ENCODE measurements at regions not wholly inside any gene's neighbourhood (a gene's known extent, or its start where the extent isn't known, plus 50 kb on each side); places are given as distances from the start of the nearest gene placed in this dataset.

DNA sequence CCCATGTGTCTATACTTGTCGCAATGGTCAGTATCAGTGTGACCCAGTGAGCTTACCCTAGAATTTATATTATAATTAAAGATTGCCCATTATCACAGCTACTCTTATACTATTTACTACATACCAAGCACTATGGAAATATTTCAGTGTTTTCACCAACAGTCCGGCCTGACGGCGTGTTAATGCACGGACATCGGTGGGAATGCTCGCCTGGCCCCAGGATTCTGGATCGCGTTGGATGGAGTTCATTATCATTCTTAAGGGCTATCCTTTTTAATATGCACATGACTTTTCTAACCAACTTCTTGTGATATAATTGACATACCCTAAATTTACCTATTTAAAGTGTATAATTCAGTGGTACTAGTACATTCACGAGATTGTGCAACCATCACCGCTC lies 51.8 kb upstream of the AFDN start:
- TF ChIP-seq, protein P1, sequence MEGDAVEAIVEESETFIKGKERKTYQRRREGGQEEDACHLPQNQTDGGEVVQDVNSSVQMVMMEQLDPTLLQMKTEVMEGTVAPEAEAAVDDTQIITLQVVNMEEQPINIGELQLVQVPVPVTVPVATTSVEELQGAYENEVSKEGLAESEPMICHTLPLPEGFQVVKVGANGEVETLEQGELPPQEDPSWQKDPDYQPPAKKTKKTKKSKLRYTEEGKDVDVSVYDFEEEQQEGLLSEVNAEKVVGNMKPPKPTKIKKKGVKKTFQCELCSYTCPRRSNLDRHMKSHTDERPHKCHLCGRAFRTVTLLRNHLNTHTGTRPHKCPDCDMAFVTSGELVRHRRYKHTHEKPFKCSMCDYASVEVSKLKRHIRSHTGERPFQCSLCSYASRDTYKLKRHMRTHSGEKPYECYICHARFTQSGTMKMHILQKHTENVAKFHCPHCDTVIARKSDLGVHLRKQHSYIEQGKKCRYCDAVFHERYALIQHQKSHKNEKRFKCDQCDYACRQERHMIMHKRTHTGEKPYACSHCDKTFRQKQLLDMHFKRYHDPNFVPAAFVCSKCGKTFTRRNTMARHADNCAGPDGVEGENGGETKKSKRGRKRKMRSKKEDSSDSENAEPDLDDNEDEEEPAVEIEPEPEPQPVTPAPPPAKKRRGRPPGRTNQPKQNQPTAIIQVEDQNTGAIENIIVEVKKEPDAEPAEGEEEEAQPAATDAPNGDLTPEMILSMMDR (IDR thresholded peaks at IDR 0.05; ENCODE audit: insufficient read depth, low read length, poor library complexity, severe bottlenecking): no peak
- no peak for TF ChIP-seq EZH2phosphoT487 (conservative IDR thresholded peaks at IDR 0.05; ENCODE audit: low read length)
